Spleen (tissue), 11 donors: ENCODE measurements at regions not wholly inside any gene's neighbourhood (a gene's known extent, or its start where the extent isn't known, plus 50 kb on each side); places are given as distances from the start of the nearest gene placed in this dataset.

ENCODE experiments used
- DNase-seq: peaks from one replicate; pipeline ENCODE4 v3.0.0-alpha.2; 2020
- H3K27ac ChIP-seq, 8 donors: fragments of 200-600 bp; sonication (generic) in 7 of 8; 1 replicate in 4 of 8; 2 replicates in 4 of 8; pipeline versions ENCODE4 v1.5.0 to v1.8.0; 2016 to 2021; ENCODE audit warnings: inconsistent platforms in 4 of 8, mild to moderate bottlenecking in 4 of 8, moderate library complexity in 1 of 8
- H3K27me3 ChIP-seq, 7 donors: fragments of 200-600 bp; sonication (generic) in 6 of 7; replicated peaks in 1 of 7; 1 replicate in 4 of 7; 2 replicates in 3 of 7; pipeline versions ENCODE4 v1.5.0 to v1.8.0; 2016 to 2021; ENCODE audit warnings: inconsistent platforms in 3 of 7, mild to moderate bottlenecking in 1 of 7
- H3K36me3 ChIP-seq, 6 donors: fragments of 200-600 bp; sonication (generic) in 5 of 6; 1 replicate in 4 of 6; 2 replicates in 2 of 6; pipeline versions ENCODE4 v1.5.0 to v1.8.0; 2016 to 2021; ENCODE audit warnings: inconsistent platforms in 2 of 6
- H3K4me1 ChIP-seq, 6 donors: fragments of 200-600 bp; sonication (generic) in 5 of 6; 1 replicate in 3 of 6; 2 replicates in 3 of 6; pipeline versions ENCODE4 v1.5.0 to v1.8.0; 2016 to 2021; ENCODE audit warnings: inconsistent platforms in 3 of 6
- H3K4me3 ChIP-seq, 8 donors: fragments of 200-600 bp; sonication (generic) in 7 of 8; 1 replicate in 4 of 8; 2 replicates in 4 of 8; pipeline versions ENCODE4 v1.5.0 to v1.8.0; 2016 to 2021; ENCODE audit warnings: inconsistent platforms in 4 of 8, mild to moderate bottlenecking in 4 of 8, moderate library complexity in 2 of 8
- H3K9me3 ChIP-seq, 8 donors: fragments of 200-600 bp; sonication (generic) in 7 of 8; 1 replicate in 4 of 8; 2 replicates in 4 of 8; pipeline versions ENCODE4 v1.5.0 to v1.8.0; 2016 to 2021; ENCODE audit warnings: inconsistent platforms in 4 of 8
- POLR2A ChIP-seq, 3 donors: fragments of 450-650 bp; IDR thresholded peaks; one replicate each; pipeline ENCODE4 v1.5.1; 2017; ENCODE audit warnings: antibody characterized with exemption in 3 of 3, mild to moderate bottlenecking in 1 of 3
- POLR2AphosphoS5 ChIP-seq, 3 donors: sonication (generic); formaldehyde crosslinking; IDR thresholded peaks; one replicate each; pipeline ENCODE4 v1.5.1; 2017; ENCODE audit warnings: antibody characterized with exemption in 3 of 3
- WGBS, 5 donors: extraction: QIAGEN DNeasy Blood & Tissue Kit in 3 of 5; methylation state at CpG; one replicate each; pipeline versions ENCODE4 v1.1.5 to v1.1.7; 2013 to 2018; 5-methylcytosine and 5-hydroxymethylcytosine counted together
- intact Hi-C: fragments of 100-400 bp; cut with DNase I; formaldehyde crosslinking; loops from one replicate; pipeline ENCODE4 v1.15.0; 2023; ENCODE audit warnings: low total_unique reads
- TF ChIP-seq, protein P1 (sequence below), 11 experiments: fragments of 200-600 bp in 7 of 11; fragments of 450-650 bp in 4 of 11; sonication (generic) in 4 of 11; IDR thresholded peaks in 8 of 11; conservative IDR thresholded peaks in 3 of 11; 1 replicate in 7 of 11; 2 replicates in 4 of 11; pipeline versions ENCODE4 v1.4.0 to v1.8.0; 2016 to 2021; ENCODE audit warnings: antibody characterized with exemption in 11 of 11, inconsistent platforms in 4 of 11, mild to moderate bottlenecking in 1 of 11
- donor health status: healthy with polysubstance abuse.
- donor health status: DM: no; HTN: no; CAD: no; lungs with moderate emphysema.
- donor health status: DM: no; HTN: no; CAD: no.
- donor health status: Bipolar disorder and iron deficiency.
- donor health status: healthy.
- donor health status: DM: no; HTN: no; CAD: no.
- donor health status: DM: yes; HTN: yes; CAD: no.

DNA sequence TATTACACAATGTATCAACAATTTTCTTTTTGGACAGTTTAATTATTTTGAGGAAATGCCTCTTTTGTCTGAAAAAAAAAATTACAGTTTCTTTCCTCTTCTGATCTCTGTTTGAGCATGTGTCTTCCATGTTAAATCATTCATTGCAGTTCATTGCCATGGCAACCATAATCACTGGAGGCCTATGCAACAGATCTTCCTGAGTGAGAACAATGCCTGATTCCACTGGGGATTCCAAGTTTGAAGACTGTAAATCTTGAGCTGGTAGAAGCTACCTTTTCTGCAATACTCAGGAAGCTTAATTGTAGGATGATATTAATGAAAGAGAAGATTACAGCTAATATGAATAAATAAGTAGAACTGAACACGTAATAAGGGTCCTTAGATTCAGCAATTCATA lies 721.4 kb upstream of the CNTNAP5 start:
- Histone ChIP-seq H3K27ac (no peak overlapping the region), H3K4me3 (no peak overlapping the region), H3K9me3 (peaks cover 0 to 31% (median 2%) of the 10 kb centered on the region in 8 donors), H3K4me1 (no peaks in the 10 kb centered on the region), H3K36me3 (no peaks in the 10 kb centered on the region), H3K27me3 (no peaks in the 10 kb centered on the region)
- intact Hi-C loops = no loop called here
- no peak for DNase-seq
- WGBS, 5 donors = 65 to 89% (median 75%) methylated on average over 1 of the region's 1 CpG
- no peak for TF ChIP-seq POLR2AphosphoS5 (IDR thresholded peaks at IDR 0.05)
- no peak for TF ChIP-seq POLR2A (IDR thresholded peaks at IDR 0.05)
- TF ChIP-seq, protein P1, sequence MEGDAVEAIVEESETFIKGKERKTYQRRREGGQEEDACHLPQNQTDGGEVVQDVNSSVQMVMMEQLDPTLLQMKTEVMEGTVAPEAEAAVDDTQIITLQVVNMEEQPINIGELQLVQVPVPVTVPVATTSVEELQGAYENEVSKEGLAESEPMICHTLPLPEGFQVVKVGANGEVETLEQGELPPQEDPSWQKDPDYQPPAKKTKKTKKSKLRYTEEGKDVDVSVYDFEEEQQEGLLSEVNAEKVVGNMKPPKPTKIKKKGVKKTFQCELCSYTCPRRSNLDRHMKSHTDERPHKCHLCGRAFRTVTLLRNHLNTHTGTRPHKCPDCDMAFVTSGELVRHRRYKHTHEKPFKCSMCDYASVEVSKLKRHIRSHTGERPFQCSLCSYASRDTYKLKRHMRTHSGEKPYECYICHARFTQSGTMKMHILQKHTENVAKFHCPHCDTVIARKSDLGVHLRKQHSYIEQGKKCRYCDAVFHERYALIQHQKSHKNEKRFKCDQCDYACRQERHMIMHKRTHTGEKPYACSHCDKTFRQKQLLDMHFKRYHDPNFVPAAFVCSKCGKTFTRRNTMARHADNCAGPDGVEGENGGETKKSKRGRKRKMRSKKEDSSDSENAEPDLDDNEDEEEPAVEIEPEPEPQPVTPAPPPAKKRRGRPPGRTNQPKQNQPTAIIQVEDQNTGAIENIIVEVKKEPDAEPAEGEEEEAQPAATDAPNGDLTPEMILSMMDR (IDR thresholded peaks at IDR 0.05 in 8 of 11, conservative IDR thresholded peaks at IDR 0.05 in 3 of 11) = no peak
